HepG2 (cell line): ENCODE measurements at regions not wholly inside any gene's neighbourhood (a gene's known extent, or its start where the extent isn't known, plus 50 kb on each side); places are given as distances from the start of the nearest gene placed in this dataset.
A peak's percentile ranks its signal among the peaks of the same experiment; 100 is the strongest.

ENCODE experiments used
- ARID3A ChIP-seq: IDR thresholded peaks from 2 replicates; pipeline ENCODE4 v1.6.1; 2012; ENCODE audit warnings: low read depth, low read length, improper control_type of control experiment
- DMTF1 ChIP-seq: sonication (generic); formaldehyde crosslinking; IDR thresholded peaks from 2 replicates; pipeline ENCODE4 v1.4.0; 2020; ENCODE audit warnings: mild to moderate bottlenecking, missing genetic modification reagents
- DPF2 ChIP-seq: sonication (generic); formaldehyde crosslinking; IDR thresholded peaks from 2 replicates; pipeline ENCODE4 v1.4.0; 2020; ENCODE audit warnings: mild to moderate bottlenecking, low read depth, missing genetic modification reagents, borderline replicate concordance
- GATAD1 ChIP-seq: IDR thresholded peaks from 2 replicates; pipeline ENCODE4 v1.6.1; 2016; ENCODE audit warnings: missing genetic modification reagents, missing compliant biosample characterization
- GTF2F1 ChIP-seq: fragments of 150-350 bp; IDR thresholded peaks from 2 replicates; pipeline ENCODE4 v1.6.1; 2014; ENCODE audit warnings: low read length
- KAT2B ChIP-seq: fragments of 150-350 bp; IDR thresholded peaks from 2 replicates; pipeline ENCODE4 v1.6.1; 2014; ENCODE audit warnings: low read depth, low read length, borderline replicate concordance
- KAT7 ChIP-seq: IDR thresholded peaks from 2 replicates; pipeline ENCODE4 v1.6.1; 2018; ENCODE audit warnings: borderline replicate concordance, missing compliant biosample characterization
- KDM2A ChIP-seq: sonication (generic); formaldehyde crosslinking; IDR thresholded peaks from 2 replicates; pipeline ENCODE4 v1.4.0; 2020; ENCODE audit warnings: low read depth, missing genetic modification reagents, borderline replicate concordance
- KDM6A ChIP-seq: IDR thresholded peaks from 2 replicates; pipeline ENCODE4 v1.6.1; 2016; ENCODE audit warnings: low read depth
- NR3C1 ChIP-seq: sonication (generic); formaldehyde crosslinking; IDR thresholded peaks from 2 replicates; pipeline ENCODE4 v1.4.0; 2020; ENCODE audit warnings: missing genetic modification reagents
- SMYD3 ChIP-seq: sonication (generic); formaldehyde crosslinking; IDR thresholded peaks from 2 replicates; pipeline ENCODE4 v1.8.1; 2023; ENCODE audit warnings: mild to moderate bottlenecking, missing genetic modification reagents
- SRSF9 ChIP-seq: fragments of 200-400 bp; formaldehyde crosslinking; IDR thresholded peaks from 2 replicates; pipeline ENCODE4 v1.6.1; 2018; ENCODE audit warnings: borderline replicate concordance, mild to moderate bottlenecking, low read depth, low read length; ENCODE audit not compliant: insufficient read depth, poor library complexity, severe bottlenecking
- TEF ChIP-seq: sonication (generic); formaldehyde crosslinking; IDR thresholded peaks from 2 replicates; pipeline ENCODE4 v1.5.0; 2020; ENCODE audit warnings: missing genetic modification reagents
- TFDP2 ChIP-seq: sonication (generic); formaldehyde crosslinking; IDR thresholded peaks from 2 replicates; pipeline ENCODE4 v1.4.0; 2020; ENCODE audit warnings: missing genetic modification reagents
- ZBTB37 ChIP-seq: sonication (generic); formaldehyde crosslinking; IDR thresholded peaks from 2 replicates; pipeline ENCODE4 v1.4.0; 2020; ENCODE audit warnings: mild to moderate bottlenecking, missing genetic modification reagents
- ZNF10 ChIP-seq: sonication (generic); formaldehyde crosslinking; IDR thresholded peaks from 2 replicates; pipeline ENCODE4 v1.4.0; 2020; ENCODE audit warnings: mild to moderate bottlenecking, low read depth, missing genetic modification reagents, borderline replicate concordance
- ZNF276 ChIP-seq: sonication (generic); formaldehyde crosslinking; IDR thresholded peaks from 2 replicates; pipeline ENCODE4 v1.4.0; 2020; ENCODE audit warnings: mild to moderate bottlenecking, low read depth, missing genetic modification reagents
- ZNF510 ChIP-seq: sonication (generic); formaldehyde crosslinking; IDR thresholded peaks from 2 replicates; pipeline ENCODE4 v1.4.0; 2020; ENCODE audit warnings: low read depth, mild to moderate bottlenecking, missing genetic modification reagents

- TF ChIP-seq KDM2A (CRISPR knock-in tag) (peak; percentile 23; the same call in 1 of the 2 replicates), SRSF9 (no peak), ARID3A (no peak), ZNF10 (CRISPR knock-in tag) (no peak), ZBTB37 (CRISPR knock-in tag) (no peak), KAT7 (CRISPR knock-in tag) (no peak), NR3C1 (CRISPR knock-in tag) (no peak), TFDP2 (CRISPR knock-in tag) (no peak), GATAD1 (no peak), SMYD3 (CRISPR knock-in tag) (no peak), TEF (CRISPR knock-in tag) (no peak), DPF2 (CRISPR knock-in tag) (no peak), DMTF1 (no peak), KAT2B (no peak), ZNF510 (no peak), GTF2F1 (no peak), KDM6A (CRISPR knock-in tag) (no peak), ZNF276 (no peak)
Observed at GRCh38 chr15:66842710-66843441, 140.8 kb downstream of the SMAD6 start (continued).
